ENCODE measurements at regions not wholly inside any gene's neighbourhood (a gene's known extent, or its start where the extent isn't known, plus 50 kb on each side); places are given as distances from the start of the nearest gene placed in this dataset.

- TF ChIP-seq CTCF (IDR thresholded peaks at IDR 0.05) (no peak), ZFX (IDR thresholded peaks at IDR 0.05; ENCODE audit: borderline replicate concordance) (no peak)
Observed at GRCh38 chr6:81515562-81516453, 236.7 kb downstream of the TENT5A start.

Measured in 22Rv1 (cell line).